ENCODE measurements at regions not wholly inside any gene's neighbourhood (a gene's known extent, or its start where the extent isn't known, plus 50 kb on each side); places are given as distances from the start of the nearest gene placed in this dataset.
A peak's percentile ranks its signal among the peaks of the same experiment; 100 is the strongest.

- 77 to 91% methylated on average over 7 of the region's 7 CpGs for WGBS, 2 donors
- TF ChIP-seq POLR2A (IDR thresholded peaks at IDR 0.05) (no peak), CTCF (IDR thresholded peaks at IDR 0.05) (no peak)
- no peak overlapping the region for H3K4me3 ChIP-seq (ENCODE audit: low read depth, poor library complexity, severe bottlenecking)
- DNase-seq (ENCODE audit: low spot score in 2 of 2): peak in 1 of 2 donors; percentile 56
- intact Hi-C loops (cut with DNase I; ENCODE audit: low total_unique reads): no loop called here
Measured at GRCh38 chr11:134533511-134533910, 121.5 kb upstream of the B3GAT1 start.

GRCh38 chr11:134532921-134533421 is 120.9 kb upstream of the B3GAT1 start:
- intact Hi-C loops (cut with DNase I; ENCODE audit: low total_unique reads): no loop called here
- DNase-seq (ENCODE audit: low spot score in 2 of 2): no peak
- WGBS, 2 donors: 83 to 84% methylated on average over 11 to 12 of the region's 13 CpGs
- H3K4me3 ChIP-seq (ENCODE audit: low read depth, poor library complexity, severe bottlenecking): no peak overlapping the region
- TF ChIP-seq POLR2A (IDR thresholded peaks at IDR 0.05): no peak

DNA sequence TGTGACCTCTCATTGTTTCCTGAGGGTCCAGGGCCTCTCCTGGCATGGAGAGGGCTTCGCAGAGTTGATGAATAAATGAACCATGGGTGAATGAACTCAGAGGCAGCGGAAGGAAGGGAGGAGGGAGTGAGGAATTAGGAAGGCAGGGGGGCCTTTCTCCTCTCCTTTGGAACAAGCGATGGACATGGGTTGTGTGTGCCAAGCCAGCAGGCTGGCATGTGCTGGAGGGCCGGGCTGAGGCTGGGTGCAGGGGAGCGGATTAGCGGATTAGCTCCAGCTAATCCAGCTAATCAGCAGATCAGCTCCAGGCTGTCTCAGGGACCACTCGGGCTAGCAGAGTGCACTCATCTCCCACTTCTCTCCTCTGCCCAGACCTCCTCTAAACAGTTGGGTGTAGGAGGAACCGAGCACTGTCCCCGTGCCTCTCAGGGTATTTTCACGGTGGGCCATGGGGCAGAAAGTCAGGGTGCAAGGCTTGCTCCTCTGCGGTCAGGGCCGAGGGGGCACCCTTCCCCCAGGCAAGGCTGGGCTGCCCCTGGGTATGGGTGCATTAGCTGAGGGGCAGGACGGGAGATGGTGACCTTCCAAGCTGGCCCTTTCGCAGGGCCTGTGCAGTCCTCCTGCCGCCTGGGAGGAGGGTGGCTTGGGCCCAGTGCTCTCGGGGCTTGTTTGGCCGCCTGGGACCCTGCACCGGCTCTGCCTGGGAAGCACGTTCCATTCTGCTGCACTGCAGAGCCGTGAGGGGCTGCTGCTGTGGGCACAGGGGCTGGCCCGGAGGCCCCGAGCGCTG is 120.3 kb upstream of the B3GAT1 start:
- no peak for TF ChIP-seq CTCF (IDR thresholded peaks at IDR 0.05)
- no peak for TF ChIP-seq POLR2A (IDR thresholded peaks at IDR 0.05)
- H3K4me3 ChIP-seq (ENCODE audit: low read depth, poor library complexity, severe bottlenecking): no peak overlapping the region
- intact Hi-C loops (cut with DNase I; ENCODE audit: low total_unique reads): no loop called here
- 82 to 83% methylated on average over 15 to 17 of the region's 23 CpGs for WGBS, 2 donors
- DNase-seq (ENCODE audit: low spot score in 2 of 2): peak in 1 of 2 donors; percentile 74

DNA sequence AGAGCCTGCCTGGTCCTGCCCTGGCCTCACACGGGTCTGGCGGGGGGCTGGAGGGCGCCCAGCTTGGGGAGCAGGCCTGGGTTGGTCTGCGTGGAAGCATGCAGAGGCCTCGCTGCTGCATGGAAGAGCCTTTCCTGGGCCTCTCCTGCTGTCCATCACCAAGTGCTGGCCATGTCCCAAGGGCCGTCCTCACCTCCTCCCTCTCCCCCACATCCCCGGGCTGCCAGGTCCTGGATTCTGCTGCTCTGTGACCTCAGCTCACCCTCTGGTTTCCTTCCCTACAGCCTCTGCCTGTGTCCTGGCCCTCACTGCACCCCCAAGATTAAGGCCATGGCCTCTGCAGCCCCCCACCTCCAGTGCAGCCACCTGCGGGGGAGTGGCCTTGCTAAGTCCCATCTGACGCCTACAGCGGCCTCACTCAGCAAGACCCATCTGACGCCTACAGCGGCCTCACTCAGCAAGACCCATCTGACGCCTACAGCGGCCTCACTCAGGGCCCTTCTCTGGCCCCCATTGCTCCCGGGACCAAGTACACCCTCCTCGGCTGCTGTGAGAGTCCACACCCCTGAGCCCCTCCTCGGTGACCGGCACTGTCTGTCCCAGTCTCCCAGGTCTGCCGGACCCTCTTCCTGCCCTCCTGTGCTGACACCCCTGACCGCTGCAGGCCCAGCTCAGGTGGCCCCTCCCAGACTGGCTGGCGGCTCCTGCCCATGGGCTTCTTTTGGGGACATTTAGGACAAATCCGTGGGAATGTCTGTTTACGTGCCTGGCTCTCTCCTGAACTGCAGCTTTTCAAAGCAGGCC is 119.5 kb upstream of the B3GAT1 start:
- WGBS, 2 donors: 71 to 75% methylated on average over 23 of the region's 23 CpGs
- peak in 1 of 2 donors; percentile 73 for DNase-seq (ENCODE audit: low spot score in 2 of 2)
- intact Hi-C loops (cut with DNase I; ENCODE audit: low total_unique reads): no loop called here
- TF ChIP-seq CTCF (IDR thresholded peaks at IDR 0.05) (no peak), POLR2A (IDR thresholded peaks at IDR 0.05) (no peak)
- H3K4me3 ChIP-seq (ENCODE audit: low read depth, poor library complexity, severe bottlenecking): no peak overlapping the region

DNA sequence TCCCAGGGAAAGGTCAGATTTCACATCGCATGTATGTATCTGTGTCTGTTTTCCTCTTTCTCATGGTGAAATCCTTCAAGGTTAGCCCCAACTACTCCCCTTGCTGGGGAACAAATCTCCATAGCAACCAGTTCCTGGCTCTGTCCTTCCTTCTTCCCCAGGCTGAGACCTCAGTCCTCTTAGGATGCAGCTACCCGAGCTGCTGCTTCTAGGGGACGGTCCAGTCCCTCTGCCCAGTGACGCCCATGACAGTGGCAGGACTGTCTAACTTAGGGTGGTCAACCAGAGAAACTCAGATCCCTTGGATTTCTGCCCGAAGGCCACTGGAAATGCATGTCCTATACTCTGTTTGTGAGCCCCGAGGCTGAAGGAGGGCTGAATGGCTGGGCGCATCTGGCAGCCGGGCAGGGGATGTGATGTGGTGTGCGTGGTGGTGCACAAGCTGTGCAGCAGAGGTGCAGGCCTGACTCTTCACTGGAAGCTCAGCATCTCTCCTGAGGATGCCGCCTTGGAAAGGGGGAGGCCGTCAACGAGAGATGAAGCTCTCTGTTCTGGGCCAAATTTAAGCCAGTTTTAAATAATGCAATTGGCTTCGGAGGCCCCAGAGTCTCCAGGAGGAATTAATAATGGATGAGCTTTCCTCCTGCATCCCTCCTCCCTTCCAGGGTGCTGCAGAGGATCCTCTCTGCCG is 118.7 kb upstream of the B3GAT1 start:
- no peak overlapping the region for H3K4me3 ChIP-seq (ENCODE audit: low read depth, poor library complexity, severe bottlenecking)
- DNase-seq (ENCODE audit: low spot score in 2 of 2): peak in 1 of 2 donors; percentile 45
- WGBS, 2 donors: 65 to 75% methylated on average over 14 of the region's 14 CpGs
- TF ChIP-seq POLR2A (IDR thresholded peaks at IDR 0.05) (no peak), CTCF (IDR thresholded peaks at IDR 0.05) (no peak)
- intact Hi-C loops (cut with DNase I; ENCODE audit: low total_unique reads): no loop called here

All from lower leg skin (tissue), 4 donors.